Muscle layer of duodenum (tissue), 2 donors: ENCODE measurements at regions not wholly inside any gene's neighbourhood (a gene's known extent, or its start where the extent isn't known, plus 50 kb on each side); places are given as distances from the start of the nearest gene placed in this dataset.

ENCODE experiments used
- H3K27ac ChIP-seq: one replicate; pipeline ENCODE4 v1.7.0; 2013; ENCODE audit warnings: mild to moderate bottlenecking, low read length
- H3K27me3 ChIP-seq: one replicate; pipeline ENCODE4 v1.7.0; 2013; ENCODE audit warnings: low read depth, mild to moderate bottlenecking, control low read depth, low read length
- H3K36me3 ChIP-seq, 2 donors: one replicate each; pipeline ENCODE4 v1.7.0; 2013; ENCODE audit warnings: low read length in 2 of 2, control low read depth in 1 of 2, mild to moderate bottlenecking in 1 of 2; ENCODE audit not compliant: insufficient read depth in 2 of 2, control insufficient read depth in 1 of 2
- H3K4me1 ChIP-seq, 2 donors: one replicate each; pipeline ENCODE4 v1.7.0; 2013; ENCODE audit warnings: low read length in 2 of 2, mild to moderate bottlenecking in 2 of 2, control low read depth in 1 of 2, moderate library complexity in 1 of 2; ENCODE audit not compliant: insufficient read depth in 2 of 2, control insufficient read depth in 1 of 2
- H3K4me3 ChIP-seq, 2 donors: one replicate each; pipeline ENCODE4 v1.7.0; 2013; ENCODE audit warnings: low read length in 2 of 2, low read depth in 1 of 2, mild to moderate bottlenecking in 1 of 2
- H3K9me3 ChIP-seq, 2 donors: one replicate each; pipeline ENCODE4 v1.7.0; 2013; ENCODE audit warnings: low read length in 2 of 2, control low read depth in 1 of 2, mild to moderate bottlenecking in 1 of 2; ENCODE audit not compliant: control insufficient read depth in 1 of 2
- donor health status: healthy.

- peaks cover 0 to 14% of the 10 kb centered on the region in 2 donors for H3K4me1 ChIP-seq
- H3K9me3 ChIP-seq, result no peaks in the 10 kb centered on the region
- H3K27me3 ChIP-seq, result no peaks in the 10 kb centered on the region
- no peaks in the 10 kb centered on the region for H3K36me3 ChIP-seq
- H3K27ac ChIP-seq, result no peak overlapping the region
- H3K4me3 ChIP-seq, result no peak overlapping the region
Measured at GRCh38 chr2:239671916-239672849, 271.4 kb upstream of the HDAC4 start.

DNA sequence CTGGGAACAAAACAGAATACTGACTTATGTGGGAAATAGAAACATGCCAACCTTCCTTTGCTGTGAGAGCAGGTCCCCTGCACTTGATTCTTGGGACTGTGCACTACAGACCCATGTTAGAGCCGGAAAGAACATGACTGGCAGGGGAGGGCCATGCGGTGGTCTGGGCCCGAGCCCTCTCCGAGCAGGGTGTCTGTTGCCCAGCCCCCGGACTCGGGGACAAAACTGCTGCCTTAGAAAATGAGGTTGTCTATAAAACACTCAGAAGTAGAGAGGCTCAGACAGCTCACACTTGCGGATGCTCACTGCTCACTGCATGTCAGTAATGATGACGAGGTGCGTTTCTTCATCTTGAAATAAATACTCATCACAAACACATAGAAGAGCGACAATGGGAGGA is 270.7 kb upstream of the HDAC4 start:
- H3K4me1 ChIP-seq, result peaks cover 0 to 14% of the 10 kb centered on the region in 2 donors
- no peaks in the 10 kb centered on the region for H3K27me3 ChIP-seq
- H3K4me3 ChIP-seq, result no peak overlapping the region
- H3K36me3 ChIP-seq, result no peaks in the 10 kb centered on the region
- H3K27ac ChIP-seq, result no peak overlapping the region
- no peaks in the 10 kb centered on the region for H3K9me3 ChIP-seq

GRCh38 chr2:239670463-239671120 is 269.8 kb upstream of the HDAC4 start:
- Histone ChIP-seq H3K4me1 (peaks cover 0 to 14% of the 10 kb centered on the region in 2 donors), H3K27me3 (no peaks in the 10 kb centered on the region), H3K27ac (no peak overlapping the region), H3K4me3 (no peak overlapping the region), H3K36me3 (no peaks in the 10 kb centered on the region), H3K9me3 (no peaks in the 10 kb centered on the region)

DNA sequence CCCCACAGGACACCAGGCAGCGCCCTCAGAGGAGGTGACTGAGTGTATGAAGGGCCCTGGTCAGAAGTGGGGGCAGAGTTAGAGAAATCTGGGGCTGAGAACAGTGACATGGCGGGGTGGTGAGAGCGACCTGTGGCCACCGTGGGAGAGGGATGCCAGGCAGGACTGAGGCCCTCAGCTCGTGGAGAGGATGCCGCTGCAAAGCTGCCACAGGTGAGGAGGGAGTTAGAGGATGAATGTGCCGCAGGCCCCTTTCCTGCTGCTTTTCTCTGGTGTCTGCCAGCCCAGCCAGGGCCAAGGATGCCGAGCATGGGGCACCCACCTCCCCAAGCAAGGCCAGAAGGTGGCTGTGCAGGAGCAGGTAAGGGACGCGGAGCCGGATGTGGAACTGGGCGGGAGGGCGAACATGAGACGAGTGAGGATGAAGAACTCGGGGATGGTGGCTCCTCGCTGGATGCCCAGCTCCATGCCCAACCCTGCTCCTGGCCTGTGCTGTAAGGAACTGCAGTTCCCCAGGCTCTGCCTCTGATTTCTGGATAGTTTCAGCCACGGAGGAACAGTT is 269.2 kb upstream of the HDAC4 start:
- H3K4me3 ChIP-seq, result no peak overlapping the region
- no peaks in the 10 kb centered on the region for H3K9me3 ChIP-seq
- H3K27me3 ChIP-seq, result no peaks in the 10 kb centered on the region
- H3K4me1 ChIP-seq, result peaks cover 0 to 14% of the 10 kb centered on the region in 2 donors
- no peaks in the 10 kb centered on the region for H3K36me3 ChIP-seq
- H3K27ac ChIP-seq, result no peak overlapping the region

DNA sequence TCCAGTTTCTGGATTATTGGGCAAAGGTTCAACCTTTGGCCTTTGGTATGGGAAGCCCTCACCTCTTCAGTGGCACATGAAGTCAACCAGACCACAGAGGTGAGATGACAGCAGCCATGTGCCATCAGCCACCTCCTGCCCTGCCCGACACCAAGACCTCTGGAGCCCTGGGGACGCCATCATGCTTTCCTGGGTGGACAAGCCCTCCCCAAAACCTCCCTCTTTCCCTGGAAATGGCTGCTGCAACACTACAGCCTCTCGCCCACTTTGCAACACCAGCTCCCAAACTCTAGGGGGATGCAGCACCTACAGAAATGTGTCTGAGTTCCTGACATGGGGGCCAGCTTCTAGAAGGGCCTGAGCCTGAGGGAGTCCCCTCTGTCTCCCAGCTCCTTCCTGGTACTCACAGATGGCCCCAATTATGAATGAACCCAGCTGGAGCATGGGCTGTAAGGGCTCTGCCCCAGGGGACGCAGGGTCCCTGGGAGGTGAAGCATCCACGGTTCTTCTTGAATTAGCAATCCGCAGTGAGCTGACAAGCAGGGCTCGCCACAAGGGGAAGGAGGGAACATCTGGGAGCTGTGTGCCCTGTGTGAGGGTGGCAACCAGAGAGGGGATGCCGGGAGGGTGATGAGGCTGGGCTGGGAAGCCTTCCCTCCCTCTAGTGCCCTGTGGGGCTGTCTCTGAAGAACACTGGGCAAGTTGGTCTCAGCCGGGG is 268.5 kb upstream of the HDAC4 start:
- H3K27me3 ChIP-seq, result no peaks in the 10 kb centered on the region
- H3K9me3 ChIP-seq, result no peaks in the 10 kb centered on the region
- H3K27ac ChIP-seq, result no peak overlapping the region
- H3K4me1 ChIP-seq, result peaks cover 0 to 14% of the 10 kb centered on the region in 2 donors
- no peak overlapping the region for H3K4me3 ChIP-seq
- no peaks in the 10 kb centered on the region for H3K36me3 ChIP-seq

DNA sequence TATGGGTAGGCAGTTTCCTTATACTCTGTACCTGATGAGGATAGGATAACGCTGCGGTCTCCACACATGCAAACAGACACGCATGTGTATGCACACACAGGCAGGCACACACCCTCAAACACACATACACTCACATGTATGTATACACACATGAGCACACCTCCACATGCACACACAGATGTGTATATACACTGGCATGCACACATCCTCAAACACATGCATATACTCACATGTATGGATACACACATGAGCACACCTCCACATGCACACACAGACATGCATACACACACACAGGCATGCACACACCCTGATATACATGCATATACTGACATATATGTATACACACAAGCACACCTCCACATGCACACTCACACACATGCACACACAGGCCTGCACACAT is 267.8 kb upstream of the HDAC4 start:
- Histone ChIP-seq H3K9me3 (no peaks in the 10 kb centered on the region), H3K36me3 (no peaks in the 10 kb centered on the region), H3K4me3 (no peak overlapping the region), H3K4me1 (peaks cover 0 to 14% of the 10 kb centered on the region in 2 donors), H3K27ac (no peak overlapping the region), H3K27me3 (no peaks in the 10 kb centered on the region)

DNA sequence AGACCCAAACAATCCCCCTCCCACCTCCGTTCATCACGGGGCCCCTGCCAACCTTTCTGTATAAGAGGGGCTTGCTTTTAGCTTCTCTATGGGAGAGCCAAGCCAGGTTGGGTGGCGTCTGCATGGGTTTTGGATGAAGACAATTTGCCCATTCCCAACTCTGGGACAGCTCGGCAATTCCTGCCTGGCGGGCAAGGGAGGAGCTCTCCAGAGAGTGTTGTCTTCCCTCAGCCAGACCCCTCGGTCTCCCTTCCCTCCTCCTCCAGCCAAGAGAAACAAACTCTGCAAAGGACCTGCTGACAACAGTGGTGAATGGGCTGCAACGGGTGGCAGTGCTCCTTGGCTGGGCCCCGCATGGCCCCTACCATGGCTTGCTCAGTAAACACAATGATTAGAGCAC is 267.2 kb upstream of the HDAC4 start:
- H3K27me3 ChIP-seq, result no peaks in the 10 kb centered on the region
- H3K4me3 ChIP-seq, result no peak overlapping the region
- H3K4me1 ChIP-seq, result peaks cover 0 to 14% of the 10 kb centered on the region in 2 donors
- H3K27ac ChIP-seq, result no peak overlapping the region
- no peaks in the 10 kb centered on the region for H3K9me3 ChIP-seq
- H3K36me3 ChIP-seq, result no peaks in the 10 kb centered on the region

GRCh38 chr2:239667431-239667985 is 266.7 kb upstream of the HDAC4 start:
- H3K9me3 ChIP-seq, result no peaks in the 10 kb centered on the region
- peaks cover 0 to 14% of the 10 kb centered on the region in 2 donors for H3K4me1 ChIP-seq
- no peaks in the 10 kb centered on the region for H3K27me3 ChIP-seq
- no peak overlapping the region for H3K4me3 ChIP-seq
- H3K36me3 ChIP-seq, result no peaks in the 10 kb centered on the region
- H3K27ac ChIP-seq, result no peak overlapping the region

DNA sequence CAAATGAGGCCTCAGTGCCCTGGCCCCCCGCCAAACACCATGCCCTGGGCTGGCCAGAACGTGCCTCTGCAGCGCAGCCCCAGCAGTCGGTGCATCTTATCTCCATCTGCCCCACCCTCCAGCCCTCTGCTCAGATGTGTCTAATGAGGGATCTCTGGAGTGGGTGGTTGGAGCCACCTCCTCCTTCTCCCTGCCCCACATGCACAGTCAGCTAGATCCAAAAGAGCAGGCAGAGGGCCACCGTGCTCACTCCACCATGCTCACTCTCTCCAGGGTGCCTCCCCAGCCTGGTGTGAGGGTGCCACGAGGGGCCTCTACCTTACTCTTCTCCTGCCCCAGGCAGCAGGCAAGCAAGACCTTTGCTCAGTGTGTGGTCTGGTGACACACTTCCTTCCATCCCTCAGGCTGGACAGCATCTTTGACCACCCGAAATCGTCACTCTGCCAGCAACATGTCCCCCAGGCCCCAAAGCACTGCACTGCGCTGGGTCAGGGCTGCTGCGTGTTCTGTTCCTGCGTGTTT is 266.1 kb upstream of the HDAC4 start:
- Histone ChIP-seq H3K36me3 (no peaks in the 10 kb centered on the region), H3K27me3 (no peaks in the 10 kb centered on the region), H3K9me3 (no peaks in the 10 kb centered on the region), H3K4me1 (peaks cover 0 to 19% of the 10 kb centered on the region in 2 donors), H3K4me3 (no peak overlapping the region), H3K27ac (no peak overlapping the region)

DNA sequence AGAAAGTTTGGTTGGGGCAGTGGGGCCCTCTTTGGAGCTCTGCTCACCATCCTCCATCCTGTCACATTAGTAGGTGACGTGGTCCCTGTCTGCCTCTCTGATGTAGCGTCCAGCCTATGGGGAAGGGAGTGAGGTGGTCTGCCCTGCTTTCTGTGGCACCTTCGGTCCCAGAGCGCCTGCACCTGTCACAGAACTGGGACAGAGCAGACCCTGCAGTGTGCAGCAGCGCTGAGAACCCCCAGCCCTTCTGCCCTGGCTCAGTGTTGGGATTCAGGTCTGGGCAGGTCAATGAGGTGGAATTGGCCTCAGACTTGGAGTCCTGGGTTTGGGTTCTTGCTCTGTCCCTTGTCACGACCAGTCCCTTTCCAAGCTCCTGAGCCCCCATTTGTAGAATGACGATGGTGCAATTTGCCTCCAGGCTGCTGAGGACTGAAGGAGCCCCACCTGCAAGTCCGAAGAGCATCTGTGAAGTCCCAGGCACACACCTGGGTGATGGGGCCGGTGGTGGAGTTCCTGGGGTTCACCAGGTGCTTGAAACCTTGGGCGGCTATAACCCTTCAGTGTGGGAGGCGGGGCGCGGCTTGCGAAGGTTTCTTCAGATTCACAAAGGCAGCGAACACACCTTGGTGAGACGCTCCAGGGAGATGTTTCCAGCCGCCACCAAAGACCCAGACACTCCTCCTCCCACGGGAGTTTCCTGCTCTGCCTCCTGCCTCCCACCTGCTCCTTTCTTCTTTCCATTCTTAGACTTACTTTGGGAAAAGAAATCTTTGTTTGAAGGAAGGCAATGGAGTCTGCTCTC is 265.4 kb upstream of the HDAC4 start:
- Histone ChIP-seq H3K36me3 (no peaks in the 10 kb centered on the region), H3K27me3 (no peaks in the 10 kb centered on the region), H3K4me1 (peaks cover 0 to 24% of the 10 kb centered on the region in 2 donors), H3K9me3 (no peaks in the 10 kb centered on the region), H3K4me3 (no peak overlapping the region), H3K27ac (no peak overlapping the region)
